SK-N-SH (cell line): ENCODE measurements at regions not wholly inside any gene's neighbourhood (a gene's known extent, or its start where the extent isn't known, plus 50 kb on each side); places are given as distances from the start of the nearest gene placed in this dataset.

ENCODE experiments used
- CTCF ChIA-PET: fragments of 300-600, 350-600 bp; formaldehyde crosslinking; extraction: SDS; loops from one replicate; lab custom pipeline; 2021; lab: Yijun Ruan, JAX
- POLR2A ChIA-PET: fragments of 350-600 bp; sonication (Branson Sonifier 250); formaldehyde crosslinking; extraction: SDS; loops from one replicate; lab custom pipeline; 2020; ENCODE audit warnings: antibody characterized with exemption, inconsistent platforms; lab: Yijun Ruan, JAX
- DNase-seq: peaks from one replicate; pipeline ENCODE4 v3.0.0; 2012
- H2AFZ ChIP-seq: fragments of 200-600 bp; sonication (generic); 2 replicates; pipeline ENCODE4 v1.8.1; 2016; ENCODE audit warnings: antibody characterized with exemption, mild to moderate bottlenecking, low read depth
- H3F3A ChIP-seq: fragments of 200-600 bp; sonication (generic); replicated peaks from 2 replicates; pipeline ENCODE3; 2016; ENCODE audit warnings: antibody characterized with exemption, mild to moderate bottlenecking; ENCODE audit not compliant: insufficient read depth
- H3K27ac ChIP-seq, 2 experiments: fragments of 200-500 bp in 1 of 2; fragments of 200-600 bp in 1 of 2; sonication (Bioruptor generic) in 1 of 2; sonication (generic), shearing (Covaris generic) in 1 of 2; 2 replicates each; pipeline versions ENCODE4 v1.5.1 to v1.6.1; 2014 to 2016; ENCODE audit warnings: low read depth in 2 of 2, inconsistent platforms in 1 of 2, low read length in 1 of 2, mild to moderate bottlenecking in 1 of 2, mixed read lengths in 1 of 2
- H3K27me3 ChIP-seq: fragments of 200-600 bp; sonication (generic), shearing (Covaris generic); 2 replicates; pipeline ENCODE4 v1.6.1; 2016; ENCODE audit warnings: mixed run types; ENCODE audit not compliant: insufficient read depth
- H3K36me3 ChIP-seq, 2 experiments: fragments of 200-500 bp in 1 of 2; fragments of 200-600 bp in 1 of 2; sonication (Bioruptor generic) in 1 of 2; sonication (generic) in 1 of 2; replicated peaks in 1 of 2; 2 replicates each; pipeline versions ENCODE3 to v1.5.1; 2014 to 2016; ENCODE audit warnings: low read length in 1 of 2, mild to moderate bottlenecking in 1 of 2; ENCODE audit not compliant: insufficient read depth in 2 of 2, control insufficient read depth in 1 of 2
- H3K4me1 ChIP-seq, 2 experiments: fragments of 200-500 bp in 1 of 2; fragments of 200-600 bp in 1 of 2; sonication (Bioruptor generic) in 1 of 2; sonication (generic), shearing (Covaris generic) in 1 of 2; 2 replicates each; pipeline versions ENCODE4 v1.5.1 to v1.6.1; 2014 to 2016; ENCODE audit warnings: low read depth in 1 of 2, low read length in 1 of 2, mixed run types in 1 of 2; ENCODE audit not compliant: insufficient read depth in 2 of 2, control insufficient read depth in 1 of 2
- H3K4me2 ChIP-seq: fragments of 200-600 bp; sonication (generic), shearing (Covaris generic); 2 replicates; pipeline ENCODE4 v1.6.1; 2017; ENCODE audit warnings: mixed run types
- H3K4me3 ChIP-seq, 2 experiments: fragments of 200-500 bp in 1 of 2; fragments of 200-600 bp in 1 of 2; sonication (Bioruptor generic) in 1 of 2; sonication (generic), shearing (Covaris generic) in 1 of 2; 2 replicates each; pipeline versions ENCODE4 v1.5.1 to v1.8.1; 2014 to 2016; ENCODE audit warnings: low read depth in 2 of 2, inconsistent platforms in 1 of 2, low read length in 1 of 2, mild to moderate bottlenecking in 1 of 2, mixed read lengths in 1 of 2, moderate library complexity in 1 of 2
- H3K79me2 ChIP-seq: fragments of 200-600 bp; sonication (generic); 2 replicates; pipeline ENCODE4 v1.8.1; 2017; ENCODE audit warnings: mild to moderate bottlenecking; ENCODE audit not compliant: insufficient read depth
- H3K9ac ChIP-seq: fragments of 200-600 bp; sonication (generic); 2 replicates; pipeline ENCODE4 v1.6.1; 2017; ENCODE audit warnings: mixed run types
- H3K9me2 ChIP-seq: fragments of 200-600 bp; sonication (generic); 2 replicates; pipeline ENCODE4 v1.6.1; 2017; ENCODE audit warnings: mixed run types
- H3K9me3 ChIP-seq: fragments of 200-600 bp; sonication (generic); 2 replicates; pipeline ENCODE4 v1.6.1; 2017; ENCODE audit warnings: mixed run types, mild to moderate bottlenecking, moderate library complexity
- H4K20me1 ChIP-seq: fragments of 200-600 bp; sonication (generic); 2 replicates; pipeline ENCODE4 v1.6.1; 2017; ENCODE audit warnings: mild to moderate bottlenecking, mixed run types; ENCODE audit not compliant: insufficient read depth
- EP300 ChIP-seq, 2 experiments: IDR thresholded peaks; 2 replicates each; pipeline versions ENCODE4 v1.4.0 to v1.6.1; 2012; ENCODE audit warnings: borderline replicate concordance in 1 of 2, low read depth in 1 of 2, low read length in 1 of 2
- FOSL2 ChIP-seq: IDR thresholded peaks from 2 replicates; pipeline ENCODE4 v1.4.0; 2012; ENCODE audit warnings: low read depth, mild to moderate bottlenecking, moderate library complexity, borderline replicate concordance
- NRF1 ChIP-seq: IDR thresholded peaks from 2 replicates; pipeline ENCODE4 v1.6.1; 2012; ENCODE audit warnings: low read depth, mild to moderate bottlenecking, low read length
- PBX3 ChIP-seq: IDR thresholded peaks from 2 replicates; pipeline ENCODE4; 2012
- POLR2AphosphoS5 ChIP-seq: IDR thresholded peaks from 2 replicates; pipeline ENCODE4 v1.6.1; 2012; ENCODE audit warnings: low read depth, low read length
- RAD21 ChIP-seq: IDR thresholded peaks from 2 replicates; pipeline ENCODE4 v1.6.1; 2012; ENCODE audit warnings: mild to moderate bottlenecking, low read length
- RXRA ChIP-seq: IDR thresholded peaks from 2 replicates; pipeline ENCODE4 v1.4.0; 2012; ENCODE audit warnings: low read depth, mild to moderate bottlenecking, borderline replicate concordance
- SIN3A ChIP-seq: IDR thresholded peaks from 2 replicates; pipeline ENCODE4 v1.6.1; 2012; ENCODE audit warnings: low read depth, mild to moderate bottlenecking, low read length, moderate library complexity, borderline replicate concordance
- TAF1 ChIP-seq: IDR thresholded peaks from 2 replicates; pipeline ENCODE4 v1.6.1; 2012; ENCODE audit warnings: low read depth, mild to moderate bottlenecking, low read length, moderate library complexity, borderline replicate concordance
- TEAD4 ChIP-seq: IDR thresholded peaks from 2 replicates; pipeline ENCODE4 v1.4.0; 2012; ENCODE audit warnings: mild to moderate bottlenecking, borderline replicate concordance; ENCODE audit not compliant: insufficient read depth
- USF1 ChIP-seq: IDR thresholded peaks from 2 replicates; pipeline ENCODE4 v1.4.0; 2012; ENCODE audit warnings: low read depth, borderline replicate concordance
- USF2 ChIP-seq: fragments of 150-350 bp; IDR thresholded peaks from 2 replicates; pipeline ENCODE4 v1.6.1; 2017; ENCODE audit warnings: antibody characterized with exemption, low read length, low read depth, borderline replicate concordance
- YY1 ChIP-seq: IDR thresholded peaks from 2 replicates; pipeline ENCODE4 v1.4.0; 2012; ENCODE audit warnings: low read depth, mild to moderate bottlenecking
- ZBTB33 ChIP-seq: IDR thresholded peaks from 2 replicates; pipeline ENCODE4 v1.4.0; 2012; ENCODE audit warnings: low read depth, borderline replicate concordance
- WGBS: methylation state at CpG from one replicate; pipeline ENCODE4 v1.1.6; 2017; ENCODE audit warnings: low lambda C conversion rate; 5-methylcytosine and 5-hydroxymethylcytosine counted together

GRCh38 chr2:120600335-120600734 is 135.3 kb upstream of the GLI2 start:
- ChIA-PET POLR2A (no interaction called here), CTCF (interaction anchor here (1.1 kb wide), 1 partner anchor 11 kb away, joined by 3 read pairs; no protein-coding TSS in a partner anchor)
- peaks cover 0 to 9% of the 10 kb centered on the region in 2 experiments; a peak in 1 of 4 replicates for H3K4me1 ChIP-seq
- H3K4me2 ChIP-seq: no peak overlapping the region
- no peak overlapping the region for H2AFZ ChIP-seq
- TF ChIP-seq SIN3A: no peak
- TF ChIP-seq YY1: no peak
- TF ChIP-seq TEAD4: no peak
- no peak for TF ChIP-seq USF1
- no peak for TF ChIP-seq RAD21
- no peak for TF ChIP-seq NRF1
- TF ChIP-seq TAF1: no peak
- TF ChIP-seq USF2: no peak
- no peak for TF ChIP-seq EP300 (IDR thresholded peaks at IDR 0.05; ENCODE audit: borderline replicate concordance in 1 of 2, low read depth in 1 of 2, low read length in 1 of 2)
- no peak for TF ChIP-seq PBX3
- no peak for TF ChIP-seq POLR2AphosphoS5
- TF ChIP-seq RXRA: no peak
- TF ChIP-seq ZBTB33: no peak
- no peak for TF ChIP-seq FOSL2
- no peaks in the 10 kb centered on the region for H3K9me3 ChIP-seq
- no peaks in the 10 kb centered on the region for H3K36me3 ChIP-seq
- DNase-seq: no peak
- no peak overlapping the region for H3K4me3 ChIP-seq
- no peaks in the 10 kb centered on the region for H3K79me2 ChIP-seq
- H4K20me1 ChIP-seq: no peaks in the 10 kb centered on the region
- H3F3A ChIP-seq: no peaks in the 10 kb centered on the region
- 54% methylated on average over 7 of the region's 7 CpGs for WGBS
- no peak overlapping the region for H3K27ac ChIP-seq
- no peak overlapping the region for H3K9ac ChIP-seq
- H3K9me2 ChIP-seq: no peaks in the 10 kb centered on the region
- H3K27me3 ChIP-seq: no peaks in the 10 kb centered on the region; the same call in 1 of the 2 replicates
